Spleen (tissue), 7 donors: ENCODE measurements at regions not wholly inside any gene's neighbourhood (a gene's known extent, or its start where the extent isn't known, plus 50 kb on each side); places are given as distances from the start of the nearest gene placed in this dataset.

ENCODE experiments used
- POLR2A ChIP-seq, 3 donors: fragments of 450-650 bp; IDR thresholded peaks; one replicate each; pipeline ENCODE4 v1.5.1; 2017; ENCODE audit warnings: antibody characterized with exemption in 3 of 3, mild to moderate bottlenecking in 1 of 3
- POLR2AphosphoS5 ChIP-seq, 3 donors: sonication (generic); formaldehyde crosslinking; IDR thresholded peaks; one replicate each; pipeline ENCODE4 v1.5.1; 2017; ENCODE audit warnings: antibody characterized with exemption in 3 of 3
- TF ChIP-seq, protein P1 (sequence below), 11 experiments: fragments of 200-600 bp in 7 of 11; fragments of 450-650 bp in 4 of 11; sonication (generic) in 4 of 11; IDR thresholded peaks in 8 of 11; conservative IDR thresholded peaks in 3 of 11; 1 replicate in 7 of 11; 2 replicates in 4 of 11; pipeline versions ENCODE4 v1.4.0 to v1.8.0; 2016 to 2021; ENCODE audit warnings: antibody characterized with exemption in 11 of 11, inconsistent platforms in 4 of 11, mild to moderate bottlenecking in 1 of 11
- donor health status: DM: no; HTN: no; CAD: no; lungs with moderate emphysema.
- donor health status: DM: no; HTN: no; CAD: no.
- donor health status: DM: no; HTN: no; CAD: no.

DNA sequence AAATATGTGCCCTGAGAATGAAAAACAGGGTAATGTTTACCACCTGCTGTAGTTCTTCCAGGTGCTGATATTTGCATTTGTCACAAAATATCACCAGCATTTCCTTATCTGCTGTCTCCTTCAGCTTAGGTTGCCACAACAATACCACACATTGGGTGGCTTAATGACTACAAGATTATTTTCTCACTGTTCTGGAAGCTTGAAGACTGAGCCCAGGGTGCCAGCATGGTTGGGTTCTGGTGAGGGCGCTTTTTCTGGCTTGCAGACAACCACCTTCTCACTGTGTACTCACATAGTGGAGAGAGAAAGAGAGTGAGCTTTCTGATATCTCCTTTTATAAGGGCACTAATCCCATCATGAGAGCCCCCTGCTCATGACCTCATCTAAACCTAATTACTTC is 407.5 kb upstream of the RGPD4 start:
- TF ChIP-seq, protein P1, sequence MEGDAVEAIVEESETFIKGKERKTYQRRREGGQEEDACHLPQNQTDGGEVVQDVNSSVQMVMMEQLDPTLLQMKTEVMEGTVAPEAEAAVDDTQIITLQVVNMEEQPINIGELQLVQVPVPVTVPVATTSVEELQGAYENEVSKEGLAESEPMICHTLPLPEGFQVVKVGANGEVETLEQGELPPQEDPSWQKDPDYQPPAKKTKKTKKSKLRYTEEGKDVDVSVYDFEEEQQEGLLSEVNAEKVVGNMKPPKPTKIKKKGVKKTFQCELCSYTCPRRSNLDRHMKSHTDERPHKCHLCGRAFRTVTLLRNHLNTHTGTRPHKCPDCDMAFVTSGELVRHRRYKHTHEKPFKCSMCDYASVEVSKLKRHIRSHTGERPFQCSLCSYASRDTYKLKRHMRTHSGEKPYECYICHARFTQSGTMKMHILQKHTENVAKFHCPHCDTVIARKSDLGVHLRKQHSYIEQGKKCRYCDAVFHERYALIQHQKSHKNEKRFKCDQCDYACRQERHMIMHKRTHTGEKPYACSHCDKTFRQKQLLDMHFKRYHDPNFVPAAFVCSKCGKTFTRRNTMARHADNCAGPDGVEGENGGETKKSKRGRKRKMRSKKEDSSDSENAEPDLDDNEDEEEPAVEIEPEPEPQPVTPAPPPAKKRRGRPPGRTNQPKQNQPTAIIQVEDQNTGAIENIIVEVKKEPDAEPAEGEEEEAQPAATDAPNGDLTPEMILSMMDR (IDR thresholded peaks at IDR 0.05 in 8 of 11, conservative IDR thresholded peaks at IDR 0.05 in 3 of 11), result no peak
- no peak for TF ChIP-seq POLR2A (IDR thresholded peaks at IDR 0.05)
- TF ChIP-seq POLR2AphosphoS5 (IDR thresholded peaks at IDR 0.05), result no peak
